ENCODE measurements at regions not wholly inside any gene's neighbourhood (a gene's known extent, or its start where the extent isn't known, plus 50 kb on each side); places are given as distances from the start of the nearest gene placed in this dataset.
"Not testable (repeated sequence)": the region's sequence is repeated elsewhere in the genome, so short reads cannot be mapped to it uniquely, and the experiment has no call there.

DNA sequence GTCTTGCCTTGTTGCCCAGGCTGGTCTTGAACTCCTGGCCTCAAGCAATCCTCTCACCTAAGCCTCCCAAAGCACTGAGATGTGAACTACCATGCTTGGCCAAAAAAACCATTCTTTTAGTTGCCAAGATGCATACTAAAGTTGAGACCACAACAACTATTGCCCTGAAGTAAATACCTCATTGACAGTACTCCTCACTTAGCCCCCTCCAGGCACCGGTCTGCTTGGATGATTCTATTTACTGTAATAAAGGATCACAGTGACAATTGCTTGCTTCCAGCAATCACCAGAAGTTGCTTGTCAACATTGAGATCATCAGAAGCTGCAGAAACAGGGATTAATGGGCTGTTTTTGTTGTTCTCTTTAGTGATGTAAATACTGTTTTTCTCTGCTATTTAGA lies 97.1 kb downstream of the CDRT15L2 start:
- not testable (repeated sequence) for DNase-seq; H3K27me3 ChIP-seq (ENCODE audit: insufficient read depth, low read length); H4K91ac ChIP-seq (ENCODE audit: insufficient read length, low read depth, low read length); H3K4me1 Mint-ChIP-seq; H3K56ac ChIP-seq (ENCODE audit: insufficient read length, low read depth, low read length); H2BK20ac ChIP-seq (ENCODE audit: low read depth, low read length, poor library complexity, severe bottlenecking); H2BK5ac ChIP-seq (ENCODE audit: insufficient read length, low read length); H3K4me2 ChIP-seq (ENCODE audit: insufficient read depth, insufficient read length, low read length); H3T11ph ChIP-seq (ENCODE audit: low read length); H3K14ac ChIP-seq (ENCODE audit: insufficient read depth, low read length); H2BK12ac ChIP-seq (ENCODE audit: insufficient read length, low read depth, low read length); H3K23me2 ChIP-seq (ENCODE audit: insufficient read length, low read depth, low read length, poor library complexity, severe bottlenecking); H3K79me2 ChIP-seq (ENCODE audit: insufficient read depth, low read length); H3K27ac Mint-ChIP-seq; H2BK15ac ChIP-seq (ENCODE audit: low read depth, low read length); H3K27ac ChIP-seq (ENCODE audit: insufficient read length, low read depth, low read length); H3K79me1 ChIP-seq (ENCODE audit: insufficient read depth, low read depth, low read length, poor library complexity, severe bottlenecking); H3K27me3 Mint-ChIP-seq (ENCODE audit: low read depth); H2AFZ ChIP-seq (ENCODE audit: low read length); H3K4ac ChIP-seq (ENCODE audit: low read depth, low read length); H2BK120ac ChIP-seq (ENCODE audit: low read depth, low read length, poor library complexity, severe bottlenecking); H4K8ac ChIP-seq (replicated peaks; ENCODE audit: insufficient read length, low read depth, low read length); H3K4me3 Mint-ChIP-seq; H4K5ac ChIP-seq (ENCODE audit: insufficient read length, low read depth, low read length); H3K9ac ChIP-seq (ENCODE audit: extremely low read depth, insufficient read length, low read length); H3K4me1 ChIP-seq (ENCODE audit: insufficient read depth, low read length); H3K23ac ChIP-seq (ENCODE audit: insufficient read length, low read depth, low read length); H4K20me1 ChIP-seq (ENCODE audit: control insufficient read depth, insufficient read depth, insufficient read length); H3K18ac ChIP-seq (ENCODE audit: insufficient read length, low read depth, low read length); H3K9me3 ChIP-seq (ENCODE audit: control insufficient read depth, low read depth, low read length); H2AK5ac ChIP-seq (ENCODE audit: insufficient read length, low read length)
- WGBS (ENCODE audit: extremely low coverage, insufficient read length, low lambda C conversion rate), result no CpG with 5 or more reads among the region's 1 CpG
- Mint-ChIP-seq H3K9me3 (peaks cover 12 to 15% of the 10 kb centered on the region in 2 experiments), H3K36me3 (ENCODE audit: insufficient read depth in 1 of 3, low read depth in 3 of 3) (peaks cover 3 to 14% (median 6%) of the 10 kb centered on the region in 3 experiments; a peak in 6 of 7 replicates)

DNA sequence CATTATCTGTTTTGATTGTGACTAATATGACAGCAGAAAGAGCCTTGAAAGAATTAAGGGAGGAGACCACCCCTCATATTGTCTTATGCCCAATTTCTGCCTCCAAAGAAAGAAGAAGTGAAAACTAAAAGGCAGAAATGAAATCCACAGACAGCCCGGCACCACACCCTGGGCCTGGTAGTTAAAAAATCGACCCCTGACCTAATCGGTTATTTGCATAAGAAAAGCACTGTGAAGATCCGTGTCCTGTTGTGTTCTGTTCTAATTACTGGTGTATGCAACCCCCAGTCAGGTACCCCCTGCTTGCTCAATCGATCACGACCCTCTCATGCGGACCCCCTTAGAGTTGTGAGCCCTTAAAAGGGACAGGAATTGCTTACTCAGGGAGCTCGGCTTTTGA lies 97.9 kb downstream of the CDRT15L2 start:
- H3K56ac ChIP-seq (ENCODE audit: insufficient read length, low read depth, low read length); H3K9ac ChIP-seq (ENCODE audit: extremely low read depth, insufficient read length, low read length); H3K27ac Mint-ChIP-seq; H4K91ac ChIP-seq (ENCODE audit: insufficient read length, low read depth, low read length); H3K27ac ChIP-seq (ENCODE audit: insufficient read length, low read depth, low read length); H3K9me3 ChIP-seq (ENCODE audit: control insufficient read depth, low read depth, low read length); H2BK15ac ChIP-seq (ENCODE audit: low read depth, low read length); H2BK12ac ChIP-seq (ENCODE audit: insufficient read length, low read depth, low read length); H3K27me3 Mint-ChIP-seq (ENCODE audit: low read depth); H2BK20ac ChIP-seq (ENCODE audit: low read depth, low read length, poor library complexity, severe bottlenecking); H3K4me1 Mint-ChIP-seq; H3T11ph ChIP-seq (ENCODE audit: low read length); H3K23ac ChIP-seq (ENCODE audit: insufficient read length, low read depth, low read length); H3K4me1 ChIP-seq (ENCODE audit: insufficient read depth, low read length); H3K79me2 ChIP-seq (ENCODE audit: insufficient read depth, low read length); H3K4me2 ChIP-seq (ENCODE audit: insufficient read depth, insufficient read length, low read length); H3K4me3 Mint-ChIP-seq; H3K14ac ChIP-seq (ENCODE audit: insufficient read depth, low read length); H4K8ac ChIP-seq (replicated peaks; ENCODE audit: insufficient read length, low read depth, low read length); H3K27me3 ChIP-seq (ENCODE audit: insufficient read depth, low read length); H3K4ac ChIP-seq (ENCODE audit: low read depth, low read length); H2BK120ac ChIP-seq (ENCODE audit: low read depth, low read length, poor library complexity, severe bottlenecking); H4K20me1 ChIP-seq (ENCODE audit: control insufficient read depth, insufficient read depth, insufficient read length); H3K79me1 ChIP-seq (ENCODE audit: insufficient read depth, low read depth, low read length, poor library complexity, severe bottlenecking); H2AK5ac ChIP-seq (ENCODE audit: insufficient read length, low read length); H2BK5ac ChIP-seq (ENCODE audit: insufficient read length, low read length); H3K18ac ChIP-seq (ENCODE audit: insufficient read length, low read depth, low read length); DNase-seq; H4K5ac ChIP-seq (ENCODE audit: insufficient read length, low read depth, low read length); H3K23me2 ChIP-seq (ENCODE audit: insufficient read length, low read depth, low read length, poor library complexity, severe bottlenecking); H2AFZ ChIP-seq (ENCODE audit: low read length): not testable (repeated sequence)
- WGBS (ENCODE audit: extremely low coverage, insufficient read length, low lambda C conversion rate), result no CpG with 5 or more reads among the region's 8 CpGs
- peaks cover 12 to 15% of the 10 kb centered on the region in 2 experiments for H3K9me3 Mint-ChIP-seq
- peaks cover 3 to 14% (median 6%) of the 10 kb centered on the region in 3 experiments; a peak in 6 of 7 replicates for H3K36me3 Mint-ChIP-seq (ENCODE audit: insufficient read depth in 1 of 3, low read depth in 3 of 3)

Measured in H9 (cell line).